Activated CD8-positive, alpha-beta memory T cell treated with anti-CD3 and anti-CD28 coated beads for 48 hours (primary cell): ENCODE measurements at regions not wholly inside any gene's neighbourhood (a gene's known extent, or its start where the extent isn't known, plus 50 kb on each side); places are given as distances from the start of the nearest gene placed in this dataset.

Experiments
- DNase-seq, 3 experiments: peaks; one replicate each; pipeline ENCODE4 v3.0.0-alpha.2; 2020; ENCODE audit warnings: low read depth in 2 of 3, low spot score in 2 of 3

GRCh38 chr2:208545403-208546042, 138.9 kb downstream of the PTH2R start:
- no peak for DNase-seq

GRCh38 chr2:208546107-208546506, 139.5 kb downstream of the PTH2R start:
- no peak for DNase-seq

GRCh38 chr2:208546860-208547650, 140.5 kb downstream of the PTH2R start:
- DNase-seq = no peak

- DNase-seq = no peak
Measured at GRCh38 chr2:208548700-208549099, 142.1 kb downstream of the PTH2R start.

GRCh38 chr2:208549546-208550158, 143.1 kb downstream of the PTH2R start:
- DNase-seq = no peak

- DNase-seq = no peak
Measured at GRCh38 chr2:208552943-208553342, 146.4 kb downstream of the PTH2R start.

GRCh38 chr2:208556983-208557484, 150.4 kb downstream of the PTH2R start:
- no peak for DNase-seq

- no peak for DNase-seq
Measured at GRCh38 chr2:208565690-208566416, 159.3 kb downstream of the PTH2R start.

- DNase-seq = no peak
Measured at GRCh38 chr2:208568203-208568602, 161.6 kb downstream of the PTH2R start.

- no peak for DNase-seq
Measured at GRCh38 chr2:208570066-208570465, 163.5 kb downstream of the PTH2R start.

GRCh38 chr2:208570851-208571763, 164.5 kb downstream of the PTH2R start:
- no peak for DNase-seq

- DNase-seq = no peak
Measured at GRCh38 chr2:208571764-208572131, 165.2 kb downstream of the PTH2R start.

- DNase-seq = no peak
Measured at GRCh38 chr2:208573569-208573968, 167.0 kb downstream of the PTH2R start.

GRCh38 chr2:208579678-208580077, 173.1 kb downstream of the PTH2R start:
- no peak for DNase-seq

GRCh38 chr2:208584378-208584985, 177.9 kb downstream of the PTH2R start:
- no peak for DNase-seq

GRCh38 chr2:208586516-208586915, 179.9 kb downstream of the PTH2R start:
- DNase-seq = no peak

- DNase-seq = no peak
Measured at GRCh38 chr2:208594642-208595385, 188.2 kb downstream of the PTH2R start.

GRCh38 chr2:208595386-208596275, 189.0 kb downstream of the PTH2R start:
- no peak for DNase-seq
